Osteocyte (in vitro differentiated cells): ENCODE measurements at regions not wholly inside any gene's neighbourhood (a gene's known extent, or its start where the extent isn't known, plus 50 kb on each side); places are given as distances from the start of the nearest gene placed in this dataset.
A peak's percentile ranks its signal among the peaks of the same experiment; 100 is the strongest.
"Not testable (repeated sequence)": the region's sequence is repeated elsewhere in the genome, so short reads cannot be mapped to it uniquely, and the experiment has no call there.

Experiments
- DNase-seq: peaks from one replicate; pipeline ENCODE4 v3.0.0; 2021; ENCODE audit warnings: mixed read lengths; ENCODE audit not compliant: unreplicated experiment; ENCODE audit errors: extremely low spot score
- H3K27ac Mint-ChIP-seq: one replicate; pipeline ENCODE4 v1.8.0; 2021; ENCODE audit warnings: mild to moderate bottlenecking, mixed read lengths; ENCODE audit not compliant: unreplicated experiment
- H3K27me3 Mint-ChIP-seq: one replicate; pipeline ENCODE4 v1.8.0; 2021; ENCODE audit warnings: mixed read lengths; ENCODE audit not compliant: unreplicated experiment
- H3K36me3 Mint-ChIP-seq: one replicate; pipeline ENCODE4 v1.8.0; 2021; ENCODE audit warnings: mixed read lengths; ENCODE audit not compliant: unreplicated experiment
- H3K4me1 Mint-ChIP-seq: one replicate; pipeline ENCODE4 v1.8.0; 2021; ENCODE audit warnings: mixed read lengths; ENCODE audit not compliant: unreplicated experiment
- H3K4me3 Mint-ChIP-seq: one replicate; pipeline ENCODE4 v1.8.0; 2021; ENCODE audit warnings: mild to moderate bottlenecking, moderate library complexity, mixed read lengths; ENCODE audit not compliant: unreplicated experiment
- H3K9me3 Mint-ChIP-seq: one replicate; pipeline ENCODE4 v1.8.0; 2021; ENCODE audit warnings: mixed read lengths; ENCODE audit not compliant: unreplicated experiment
- CTCF ChIP-seq: fragments of 200-600 bp; sonication (generic); IDR thresholded peaks from 2 replicates; pipeline ENCODE4 v1.5.0; 2021; ENCODE audit warnings: antibody characterized with exemption, mild to moderate bottlenecking, moderate library complexity

- not testable (repeated sequence) for DNase-seq, H3K36me3 Mint-ChIP-seq, H3K27ac Mint-ChIP-seq, H3K4me3 Mint-ChIP-seq, H3K4me1 Mint-ChIP-seq
- Mint-ChIP-seq H3K9me3 (peaks cover 22% of the 10 kb centered on the region), H3K27me3 (peaks cover 59% of the 10 kb centered on the region)
These were observed 94.2 kb downstream of the VPREB1 start for GRCh38 chr22:22338778-22339177.

- Mint-ChIP-seq H3K9me3 (peaks cover 4% of the 10 kb centered on the region), H3K27me3 (peaks cover 58% of the 10 kb centered on the region), H3K4me1 (no peaks in the 10 kb centered on the region), H3K36me3 (no peaks in the 10 kb centered on the region), H3K4me3 (no peak overlapping the region), H3K27ac (no peak overlapping the region)
- TF ChIP-seq CTCF = no peak
- DNase-seq = no peak
These were observed 97.2 kb downstream of the VPREB1 start for GRCh38 chr22:22341736-22342135.

- Mint-ChIP-seq H3K4me1 (no peaks in the 10 kb centered on the region), H3K27ac (no peak overlapping the region), H3K9me3 (no peaks in the 10 kb centered on the region), H3K4me3 (no peak overlapping the region), H3K36me3 (no peaks in the 10 kb centered on the region), H3K27me3 (peaks cover 62% of the 10 kb centered on the region)
- TF ChIP-seq CTCF = peak; percentile 75
- no peak for DNase-seq
These were observed 98.4 kb downstream of the VPREB1 start for GRCh38 chr22:22342697-22343580.

GRCh38 chr22:22343581-22344296 is 99.2 kb downstream of the VPREB1 start:
- peaks cover 63% of the 10 kb centered on the region for H3K27me3 Mint-ChIP-seq
- H3K27ac Mint-ChIP-seq = no peak overlapping the region
- no peak for DNase-seq
- H3K4me1 Mint-ChIP-seq = no peaks in the 10 kb centered on the region
- no peak overlapping the region for H3K4me3 Mint-ChIP-seq
- no peaks in the 10 kb centered on the region for H3K9me3 Mint-ChIP-seq
- TF ChIP-seq CTCF = no peak
- H3K36me3 Mint-ChIP-seq = no peaks in the 10 kb centered on the region

GRCh38 chr22:22344430-22344829 is 99.8 kb downstream of the VPREB1 start:
- H3K36me3 Mint-ChIP-seq = no peaks in the 10 kb centered on the region
- DNase-seq = no peak
- H3K27ac Mint-ChIP-seq = no peak overlapping the region
- TF ChIP-seq CTCF = no peak
- no peak overlapping the region for H3K4me3 Mint-ChIP-seq
- H3K9me3 Mint-ChIP-seq = no peaks in the 10 kb centered on the region
- peaks cover 64% of the 10 kb centered on the region for H3K27me3 Mint-ChIP-seq
- no peaks in the 10 kb centered on the region for H3K4me1 Mint-ChIP-seq
